HEK293T (cell line): ENCODE measurements at regions not wholly inside any gene's neighbourhood (a gene's known extent, or its start where the extent isn't known, plus 50 kb on each side); places are given as distances from the start of the nearest gene placed in this dataset.

Experiments used
- CTCF ChIA-PET: fragments of 350-600 bp; formaldehyde crosslinking; extraction: SDS; loops from one replicate; lab custom pipeline; 2021; ENCODE audit warnings: antibody characterized with exemption, inconsistent platforms; lab: Yijun Ruan, JAX
- POLR2A ChIA-PET: fragments of 350-600 bp; formaldehyde crosslinking; extraction: SDS; loops from one replicate; lab custom pipeline; 2020; ENCODE audit warnings: antibody characterized with exemption, inconsistent platforms; lab: Yijun Ruan, JAX
- DNase-seq: peaks from one replicate; pipeline ENCODE4 v3.0.0; 2012; ENCODE audit warnings: mixed read lengths; ENCODE audit errors: extremely low spot score
- ARNT ChIP-seq: fragments of 450-650 bp; IDR thresholded peaks from 2 replicates; pipeline ENCODE4 v1.6.1; 2017; ENCODE audit warnings: mild to moderate bottlenecking
- BHLHE40 ChIP-seq: fragments of 450-650 bp; IDR thresholded peaks from 2 replicates; pipeline ENCODE4 v1.6.1; 2016; ENCODE audit warnings: mild to moderate bottlenecking, moderate library complexity, borderline replicate concordance
- CTBP1 ChIP-seq: fragments of 450-650 bp; IDR thresholded peaks from 2 replicates; pipeline ENCODE4 v1.6.1; 2016; ENCODE audit warnings: borderline replicate concordance
- ELF4 ChIP-seq: fragments of 450-650 bp; IDR thresholded peaks from 2 replicates; pipeline ENCODE4 v1.6.1; 2017; ENCODE audit warnings: antibody characterized with exemption
- FOXA1 ChIP-seq: fragments of 450-650 bp; IDR thresholded peaks from 2 replicates; pipeline ENCODE4 v1.6.1; 2016; ENCODE audit warnings: mild to moderate bottlenecking
- FOXK2 ChIP-seq: fragments of 450-650 bp; IDR thresholded peaks from 2 replicates; pipeline ENCODE4 v1.6.1; 2016; ENCODE audit warnings: mild to moderate bottlenecking
- FOXM1 ChIP-seq: fragments of 450-650 bp; IDR thresholded peaks from 2 replicates; pipeline ENCODE4 v1.6.1; 2017; ENCODE audit warnings: mild to moderate bottlenecking, borderline replicate concordance
- HDGF ChIP-seq: fragments of 450-650 bp; IDR thresholded peaks from 2 replicates; pipeline ENCODE4 v1.6.1; 2017; ENCODE audit warnings: antibody characterized with exemption, borderline replicate concordance
- L3MBTL2 ChIP-seq: fragments of 450-650 bp; conservative IDR thresholded peaks from 2 replicates; pipeline ENCODE4 v1.6.1; 2016; ENCODE audit warnings: mild to moderate bottlenecking
- LEF1 ChIP-seq: fragments of 450-650 bp; IDR thresholded peaks from 2 replicates; pipeline ENCODE4 v1.6.1; 2017; ENCODE audit warnings: mild to moderate bottlenecking, borderline replicate concordance
- NFRKB ChIP-seq: fragments of 450-650 bp; IDR thresholded peaks from 2 replicates; pipeline ENCODE4 v1.6.1; 2016; ENCODE audit warnings: mild to moderate bottlenecking, moderate library complexity
- PKNOX1 ChIP-seq: fragments of 450-650 bp; IDR thresholded peaks from 2 replicates; pipeline ENCODE4 v1.6.1; 2016
- SP1 ChIP-seq: fragments of 450-650 bp; IDR thresholded peaks from 2 replicates; pipeline ENCODE4 v1.6.1; 2017
- SUZ12 ChIP-seq: fragments of 450-650 bp; IDR thresholded peaks from 2 replicates; pipeline ENCODE4 v1.6.1; 2016; ENCODE audit warnings: mild to moderate bottlenecking
- TARDBP ChIP-seq: fragments of 450-650 bp; IDR thresholded peaks from 2 replicates; pipeline ENCODE4 v1.6.1; 2016
- ZNF384 ChIP-seq: fragments of 450-650 bp; IDR thresholded peaks from 2 replicates; pipeline ENCODE4 v1.6.1; 2016

GRCh38 chr4:19248023-19248422, 1003.7 kb upstream of the SLIT2 start:
- no peak for DNase-seq
- CTCF ChIA-PET: no interaction called here
- TF ChIP-seq TARDBP (no peak), ELF4 (no peak), ZNF384 (no peak), HDGF (no peak), ARNT (no peak), FOXK2 (no peak), CTBP1 (no peak), L3MBTL2 (no peak), BHLHE40 (no peak), SP1 (no peak), SUZ12 (no peak), LEF1 (no peak), FOXM1 (no peak), NFRKB (no peak), PKNOX1 (no peak), FOXA1 (no peak)
- POLR2A ChIA-PET: no interaction called here

GRCh38 chr4:19241895-19242294, 1009.8 kb upstream of the SLIT2 start:
- no peak for DNase-seq
- TF ChIP-seq LEF1 (no peak), SUZ12 (no peak), BHLHE40 (no peak), HDGF (no peak), L3MBTL2 (no peak), ELF4 (no peak), FOXM1 (no peak), TARDBP (no peak), ZNF384 (no peak), PKNOX1 (no peak), FOXK2 (no peak), NFRKB (no peak), CTBP1 (no peak), ARNT (no peak), SP1 (no peak), FOXA1 (no peak)
- ChIA-PET CTCF (no interaction called here), POLR2A (no interaction called here)

GRCh38 chr4:19239565-19239964, 1012.1 kb upstream of the SLIT2 start:
- ChIA-PET POLR2A (no interaction called here), CTCF (no interaction called here)
- no peak for DNase-seq
- TF ChIP-seq NFRKB: no peak
- TF ChIP-seq SUZ12: no peak
- TF ChIP-seq CTBP1: no peak
- no peak for TF ChIP-seq ARNT
- no peak for TF ChIP-seq ZNF384
- TF ChIP-seq BHLHE40: no peak
- no peak for TF ChIP-seq FOXM1
- TF ChIP-seq FOXK2: no peak
- TF ChIP-seq HDGF: no peak
- no peak for TF ChIP-seq SP1
- TF ChIP-seq ELF4: no peak
- no peak for TF ChIP-seq L3MBTL2
- no peak for TF ChIP-seq FOXA1

GRCh38 chr4:19236473-19236872, 1015.2 kb upstream of the SLIT2 start:
- no peak for DNase-seq
- TF ChIP-seq FOXM1 (no peak), ARNT (no peak), LEF1 (no peak), FOXK2 (no peak), BHLHE40 (no peak), SUZ12 (no peak), CTBP1 (no peak), NFRKB (no peak), TARDBP (no peak), PKNOX1 (no peak), HDGF (no peak), L3MBTL2 (no peak), ZNF384 (no peak), SP1 (no peak), FOXA1 (no peak), ELF4 (no peak)
- ChIA-PET CTCF (no interaction called here), POLR2A (no interaction called here)

GRCh38 chr4:19230906-19231545, 1020.7 kb upstream of the SLIT2 start:
- POLR2A ChIA-PET: no interaction called here
- CTCF ChIA-PET: no interaction called here
- TF ChIP-seq BHLHE40: no peak
- no peak for TF ChIP-seq L3MBTL2
- TF ChIP-seq PKNOX1: no peak
- TF ChIP-seq FOXK2: no peak
- TF ChIP-seq CTBP1: no peak
- no peak for TF ChIP-seq LEF1
- no peak for TF ChIP-seq ARNT
- TF ChIP-seq SUZ12: no peak
- TF ChIP-seq ZNF384: no peak
- TF ChIP-seq FOXA1: no peak
- no peak for TF ChIP-seq HDGF
- no peak for TF ChIP-seq NFRKB
- TF ChIP-seq SP1: no peak
- TF ChIP-seq FOXM1: no peak
- no peak for TF ChIP-seq ELF4
- no peak for TF ChIP-seq TARDBP
- DNase-seq: no peak
